Activated CD8-positive, alpha-beta memory T cell treated with anti-CD3 and anti-CD28 coated beads, Interleukin-2, amount 50 U/mL, for 4 hours (primary cell): ENCODE measurements at regions not wholly inside any gene's neighbourhood (a gene's known extent, or its start where the extent isn't known, plus 50 kb on each side); places are given as distances from the start of the nearest gene placed in this dataset.
"Not testable (repeated sequence)": the region's sequence is repeated elsewhere in the genome, so short reads cannot be mapped to it uniquely, and the experiment has no call there.

Experiments
- DNase-seq: peaks from one replicate; pipeline ENCODE4 v3.0.0-alpha.2; 2020

DNA sequence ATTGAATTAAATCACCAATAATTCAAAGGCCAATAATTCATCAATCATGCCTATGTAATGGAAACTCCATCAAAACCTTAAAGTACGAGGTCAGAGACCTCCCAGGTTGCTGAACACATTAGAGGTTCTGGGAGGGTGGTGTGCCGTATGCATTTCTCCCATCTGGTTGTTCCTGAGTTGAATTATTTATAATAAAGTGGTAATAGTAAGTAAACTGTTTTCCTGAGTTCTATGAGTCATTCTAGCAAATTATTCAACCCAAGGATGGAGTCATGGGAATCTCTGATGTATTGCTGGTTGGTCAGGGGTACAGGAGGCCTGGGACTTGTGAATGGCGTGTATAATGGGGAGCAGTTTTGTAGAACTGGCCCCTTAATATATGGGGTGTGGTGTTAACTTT lies 191.7 kb downstream of the CARTPT start:
- DNase-seq, result no peak

DNA sequence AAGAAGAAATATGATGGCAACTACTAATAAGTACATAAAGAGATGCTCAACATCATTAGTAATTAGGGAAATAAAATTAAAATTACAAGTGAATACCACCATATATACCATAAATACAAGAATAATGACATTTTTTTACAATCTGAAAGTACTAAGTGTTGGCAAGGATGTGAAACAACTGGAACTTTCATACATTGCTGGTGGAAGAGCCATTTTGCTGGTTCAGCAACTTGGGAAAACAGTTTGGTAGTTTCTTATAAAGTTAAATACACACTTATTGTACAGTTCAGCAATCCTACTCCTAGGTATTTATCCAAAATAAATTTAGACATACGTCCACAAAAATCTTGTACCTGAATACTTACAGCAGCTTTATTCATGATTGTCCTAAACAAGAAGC lies 192.9 kb downstream of the CARTPT start:
- no peak for DNase-seq

DNA sequence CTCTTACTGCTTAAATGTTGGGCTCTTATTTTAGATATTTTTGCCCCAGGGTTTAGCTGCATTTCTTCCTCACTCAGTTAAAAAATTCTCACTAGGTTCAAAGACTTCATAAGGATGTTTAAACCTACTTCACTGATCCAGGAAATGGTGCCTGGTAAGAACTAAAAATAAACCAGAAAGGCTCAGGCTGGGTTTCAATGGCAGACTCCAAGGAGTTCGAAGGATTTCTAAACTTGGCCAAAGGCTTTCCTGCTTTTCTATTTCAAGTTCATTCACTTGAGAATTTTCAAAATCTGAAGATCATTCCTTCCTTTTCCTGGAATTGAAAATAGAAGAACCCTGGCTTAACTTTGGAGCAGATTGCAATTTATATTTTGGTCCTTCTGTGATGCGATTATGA lies 193.0 kb upstream of the MAP1B start:
- no peak for DNase-seq

DNA sequence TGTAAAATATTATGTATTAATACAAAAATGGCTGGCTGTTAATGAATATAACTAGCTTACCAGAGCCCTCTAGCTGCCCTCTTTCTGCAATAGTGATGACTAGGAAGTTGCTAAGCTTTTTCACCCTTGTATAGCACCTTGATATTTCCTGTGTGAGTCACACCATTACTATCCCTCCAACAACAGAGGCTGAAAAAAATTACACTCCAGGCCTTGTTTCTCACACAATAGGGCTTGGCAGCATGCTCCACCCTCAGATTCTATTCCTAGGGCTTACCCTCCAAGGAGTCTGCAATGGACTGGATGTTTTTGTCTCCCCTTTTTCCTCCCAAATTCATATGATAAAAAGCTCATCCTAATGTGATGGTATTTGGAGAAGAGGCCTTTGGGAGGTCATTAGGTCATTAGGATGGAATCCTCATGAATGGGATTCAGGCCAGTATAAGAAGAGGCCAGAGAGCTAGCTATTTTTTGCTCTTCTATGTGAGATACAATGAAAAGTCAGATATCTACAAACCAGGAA lies 184.6 kb upstream of the MAP1B start:
- DNase-seq, result no peak

DNA sequence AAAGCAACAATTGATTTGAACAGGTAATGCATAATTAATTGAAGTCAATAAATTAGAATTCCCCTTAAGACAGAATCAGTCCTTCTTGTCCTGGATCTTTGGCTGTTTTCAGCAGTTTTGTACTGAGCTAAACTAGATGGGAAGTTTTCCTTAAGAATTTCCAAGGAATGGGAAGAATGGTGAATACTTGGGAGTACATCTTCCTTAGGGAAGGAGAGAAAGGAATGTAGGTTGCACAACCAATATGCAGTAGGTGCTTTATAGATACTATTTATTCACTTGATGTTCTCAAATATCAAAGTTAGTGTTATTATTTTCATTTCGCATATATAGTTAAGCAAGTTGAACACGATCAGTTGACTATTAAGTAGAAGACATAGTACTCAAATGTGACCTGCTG lies 183.5 kb upstream of the MAP1B start:
- no peak for DNase-seq

DNA sequence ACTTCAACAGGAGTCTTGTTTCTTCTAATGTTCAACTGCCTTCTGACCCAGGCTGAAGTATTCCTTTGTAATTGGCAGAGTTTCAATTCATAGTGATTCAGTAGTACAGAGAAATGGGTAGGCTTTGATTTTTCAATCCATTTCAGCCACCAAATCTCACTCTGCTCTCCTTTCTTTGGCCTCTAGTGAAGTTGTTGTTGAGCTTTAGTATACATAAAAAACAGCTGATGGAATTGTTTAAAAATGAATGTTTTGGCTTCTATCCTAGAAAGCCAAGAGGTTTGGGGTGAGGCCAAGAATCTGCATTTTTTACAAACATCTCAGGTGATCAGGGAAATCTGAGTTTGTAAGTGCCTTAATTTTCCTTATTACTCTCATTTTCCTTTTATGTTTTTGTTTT lies 182.9 kb upstream of the MAP1B start:
- no peak for DNase-seq

DNA sequence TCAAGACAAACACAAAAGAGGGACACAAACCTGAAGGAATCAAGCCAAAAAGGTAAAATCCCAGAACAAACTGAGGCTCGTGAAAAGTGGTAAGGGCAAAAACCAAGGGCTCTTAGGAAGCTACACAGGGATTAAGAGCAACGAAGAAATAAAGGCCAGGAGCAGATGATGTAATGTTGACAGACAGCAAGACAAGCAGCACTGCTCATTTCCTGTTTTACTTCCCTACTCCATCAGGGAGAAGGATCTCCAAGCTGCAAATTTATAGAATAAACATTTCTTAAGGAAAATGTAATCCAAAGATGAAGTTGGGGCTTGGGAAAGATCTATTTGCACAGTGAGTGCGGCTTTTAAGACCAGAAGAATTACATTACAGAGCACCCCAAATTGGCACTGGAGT lies 182.3 kb upstream of the MAP1B start:
- no peak for DNase-seq

DNA sequence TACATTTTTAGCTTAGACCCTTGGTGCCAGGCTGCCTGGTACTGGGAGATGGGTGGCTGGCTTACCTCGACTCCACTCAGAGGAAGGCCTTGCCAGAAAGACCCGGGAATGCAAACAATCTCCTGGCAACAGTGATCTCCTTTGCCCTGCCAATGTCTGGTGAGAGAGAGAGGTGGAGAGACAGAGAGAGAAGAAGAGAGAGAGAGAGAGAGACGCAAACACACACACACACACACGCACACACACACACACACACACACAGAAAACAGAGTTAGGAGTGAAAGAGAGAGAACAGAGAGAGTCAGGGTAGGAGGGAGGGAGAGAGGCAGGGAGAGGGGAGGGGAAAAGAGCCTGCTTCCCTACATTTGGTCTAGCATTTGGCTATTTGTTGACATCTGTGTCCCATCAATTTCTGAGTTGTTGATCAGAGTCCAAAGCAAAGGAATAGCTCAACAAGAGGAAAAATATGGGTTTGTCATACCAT lies 181.6 kb upstream of the MAP1B start:
- DNase-seq, result no peak

DNA sequence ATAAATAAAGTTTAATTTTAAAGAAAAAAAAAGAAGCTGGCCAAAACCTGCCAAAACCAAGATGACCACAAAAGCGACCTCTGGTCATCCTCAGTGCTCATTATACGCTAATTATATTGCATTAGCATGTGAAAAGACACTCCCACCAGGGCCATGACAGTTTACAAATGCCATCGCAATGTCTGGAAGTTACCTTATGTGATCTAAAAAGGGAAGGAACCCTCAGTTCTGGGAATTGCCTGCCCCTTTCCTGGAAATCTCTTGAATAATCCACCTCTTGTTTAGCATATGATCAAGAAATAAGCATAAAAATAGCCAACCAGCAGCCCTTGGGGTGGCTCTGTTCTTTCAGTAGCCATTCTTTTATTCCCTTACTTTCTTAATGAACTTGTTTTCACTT lies 178.3 kb upstream of the MAP1B start:
- no peak for DNase-seq

DNA sequence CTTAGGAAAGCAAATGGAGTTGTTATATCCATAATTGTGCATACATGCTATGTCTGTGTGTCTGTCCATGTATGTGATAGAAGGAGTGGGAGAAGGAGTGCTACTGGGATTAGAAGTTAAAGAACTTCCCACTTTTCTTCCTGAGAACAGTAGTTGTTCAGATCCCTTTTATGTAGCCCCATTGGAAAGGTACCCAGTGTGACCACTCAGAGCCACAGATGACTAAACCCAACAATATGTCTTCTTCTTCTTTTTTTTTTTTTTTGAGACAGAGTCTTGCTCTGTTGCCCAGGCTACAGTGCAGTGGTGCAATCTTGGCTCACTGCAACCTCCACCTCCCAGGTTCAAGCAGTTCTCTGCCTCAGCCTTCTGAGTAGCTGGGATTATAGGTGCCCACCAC lies 176.7 kb upstream of the MAP1B start:
- not testable (repeated sequence) for DNase-seq

DNA sequence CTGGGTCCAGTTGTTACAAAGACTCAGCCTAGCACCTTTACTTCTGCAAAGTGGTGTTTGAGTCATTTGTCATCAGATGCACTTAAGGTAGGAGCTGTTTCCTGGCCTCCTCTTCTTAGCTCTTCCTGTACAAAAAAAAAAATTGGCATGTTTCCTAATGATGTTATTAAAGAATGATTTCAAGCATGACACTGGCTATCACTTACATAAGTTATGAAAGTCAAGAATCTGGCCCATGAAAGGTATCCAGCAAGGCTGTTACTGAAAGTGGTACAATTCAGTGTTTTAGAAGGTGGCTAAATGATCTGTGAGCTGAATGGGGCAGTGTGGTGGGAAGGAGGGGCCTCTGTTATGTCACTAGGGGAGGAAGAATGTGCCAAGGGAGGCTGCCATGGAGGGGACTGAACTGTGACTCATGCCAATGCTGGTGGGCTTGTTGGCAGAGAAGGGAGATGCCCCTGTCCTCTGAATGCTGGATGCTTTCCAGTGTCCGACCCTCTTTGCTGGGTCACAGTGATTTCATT lies 175.1 kb upstream of the MAP1B start:
- DNase-seq, result no peak

DNA sequence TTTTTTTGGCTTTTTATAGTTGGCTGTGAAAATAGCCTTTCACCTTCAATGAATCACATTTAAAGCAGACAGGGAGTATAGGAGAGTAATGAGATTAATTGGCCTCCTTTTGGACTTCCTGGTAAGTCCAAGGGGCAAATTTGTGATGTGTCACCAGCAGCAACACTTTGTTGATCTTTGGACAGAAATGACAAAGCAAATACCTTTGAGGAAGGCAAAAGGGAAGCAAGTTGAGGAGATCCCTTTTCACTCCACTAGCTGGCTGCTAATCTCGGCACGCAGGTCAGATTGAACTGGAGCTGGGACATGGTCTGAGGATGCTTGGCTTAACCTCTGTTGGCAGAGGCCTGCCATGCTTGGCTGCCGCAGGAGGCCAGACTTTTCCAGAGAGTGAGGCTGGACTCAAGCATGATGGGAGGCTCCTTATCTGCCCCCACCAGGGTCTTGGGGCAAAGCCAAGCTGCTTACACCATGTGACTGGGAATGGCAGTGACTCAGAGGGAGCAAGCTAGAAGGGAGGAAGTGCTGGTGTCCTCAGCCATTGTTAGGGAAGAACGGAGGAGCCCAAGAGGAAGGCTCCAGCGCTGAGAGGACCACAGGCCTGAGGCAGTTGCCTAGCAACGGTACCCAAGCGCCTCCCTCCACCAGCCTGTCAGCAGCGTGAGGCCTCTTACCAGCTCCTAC lies 174.5 kb upstream of the MAP1B start:
- no peak for DNase-seq

DNA sequence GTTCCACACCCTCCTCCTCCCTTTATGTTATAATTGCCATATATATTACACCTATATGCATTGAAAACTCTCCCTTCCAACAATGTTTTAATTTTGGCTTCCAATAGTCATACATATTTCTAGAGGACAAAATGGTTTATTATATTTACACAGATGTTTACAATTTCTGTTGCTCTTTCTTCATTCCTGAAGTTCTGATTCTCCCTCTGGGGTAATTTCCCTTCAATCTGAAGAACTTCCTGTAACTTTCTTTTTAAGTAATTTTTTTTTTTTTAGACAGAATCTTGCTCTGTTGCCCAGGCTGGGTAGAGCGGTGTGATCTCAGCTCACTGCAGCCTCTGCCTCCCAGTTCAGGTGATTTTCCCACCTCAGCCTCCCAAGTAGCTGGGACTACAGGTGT lies 173.0 kb upstream of the MAP1B start:
- no peak for DNase-seq

DNA sequence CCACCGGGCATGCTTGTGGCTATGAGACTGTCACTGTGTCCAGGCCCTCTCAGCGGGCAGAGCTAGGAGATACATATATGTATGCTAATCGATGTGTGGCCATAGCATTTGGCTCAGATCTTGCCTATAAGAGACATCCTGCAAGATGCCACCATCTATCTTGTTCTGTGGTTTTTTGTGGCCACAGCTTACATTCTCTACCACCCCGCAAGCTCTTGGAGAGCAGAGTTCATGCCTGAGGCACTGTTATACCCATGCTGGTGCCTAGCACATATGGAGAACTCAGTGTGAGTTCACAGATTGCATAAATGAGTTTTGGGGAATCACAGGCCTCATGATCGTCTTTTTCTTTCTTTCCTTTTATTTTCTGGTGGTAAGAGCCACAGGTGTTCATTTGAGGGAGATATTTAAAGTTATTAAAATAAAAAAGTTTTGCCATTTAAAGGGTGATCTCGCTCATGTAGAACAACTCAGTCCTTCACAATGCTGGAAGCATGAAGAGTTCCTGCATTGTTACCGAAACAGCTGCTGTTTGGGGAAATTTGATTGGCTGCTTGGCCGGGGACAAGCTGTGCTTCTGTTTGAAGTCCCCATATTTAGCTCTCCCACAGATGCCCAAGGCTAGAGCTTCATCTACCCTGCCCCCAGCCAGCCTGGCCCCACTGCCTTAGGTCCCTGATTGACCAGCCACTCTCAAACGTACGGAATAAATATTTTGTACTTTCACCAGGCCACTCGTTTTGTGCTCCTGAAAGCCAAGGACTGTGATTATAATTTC lies 169.2 kb upstream of the MAP1B start:
- DNase-seq, result no peak

DNA sequence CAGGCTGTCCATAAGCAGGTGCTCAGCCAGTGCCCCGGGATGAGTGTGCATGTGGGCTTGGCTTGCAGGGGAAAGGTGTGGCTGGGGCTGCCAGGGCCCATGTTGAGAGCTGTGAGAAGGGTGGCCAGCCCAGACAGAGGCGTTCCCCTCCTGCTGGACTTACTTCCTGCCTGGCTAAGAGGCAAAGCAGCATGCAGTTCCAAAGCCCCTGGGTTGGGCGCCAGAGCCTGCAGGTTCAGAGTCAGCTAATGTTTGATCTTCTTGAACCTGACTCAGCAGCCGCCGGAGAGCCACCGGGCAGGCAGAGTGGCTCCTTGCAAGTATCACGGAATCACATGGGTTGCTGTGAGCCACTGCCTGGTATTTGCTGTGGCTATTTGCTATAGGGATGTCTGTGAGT lies 168.4 kb upstream of the MAP1B start:
- DNase-seq, result no peak

DNA sequence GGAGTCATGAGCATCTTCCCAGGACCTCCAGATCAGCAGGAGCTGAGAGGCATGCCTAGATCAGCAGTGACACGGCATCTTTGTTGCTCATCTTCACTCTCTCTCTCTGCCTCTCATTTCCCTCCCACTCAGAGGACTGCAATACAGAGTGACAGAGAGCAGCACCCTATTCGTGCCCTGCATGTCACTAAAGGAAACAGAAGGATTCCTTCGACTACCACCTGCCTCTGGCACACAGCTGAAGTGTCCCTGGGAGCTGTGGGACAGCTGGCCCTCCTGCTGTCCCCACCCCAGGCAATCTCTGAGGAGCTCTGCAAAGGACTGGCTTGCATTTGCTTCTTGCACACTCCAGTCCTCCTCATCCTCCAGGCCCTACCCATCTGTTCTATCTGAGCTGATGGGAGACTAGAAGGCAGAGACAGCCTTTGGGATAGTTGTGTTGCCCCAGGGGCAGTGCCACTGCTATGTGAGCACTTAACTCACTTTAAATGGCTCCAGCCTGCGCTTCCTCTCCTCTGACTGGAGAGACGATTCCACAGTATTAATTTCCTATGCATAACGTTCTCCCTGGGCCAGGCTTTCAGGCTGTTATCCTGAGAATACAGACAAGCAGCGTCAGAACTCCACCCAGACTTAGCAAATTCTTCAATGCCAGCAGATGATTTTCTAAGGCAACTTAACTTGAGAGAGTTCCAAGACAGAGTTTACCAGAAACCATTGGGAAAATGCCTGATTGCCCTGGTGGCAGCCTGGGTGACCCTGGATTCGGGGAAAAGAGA lies 167.6 kb upstream of the MAP1B start:
- DNase-seq, result no peak

DNA sequence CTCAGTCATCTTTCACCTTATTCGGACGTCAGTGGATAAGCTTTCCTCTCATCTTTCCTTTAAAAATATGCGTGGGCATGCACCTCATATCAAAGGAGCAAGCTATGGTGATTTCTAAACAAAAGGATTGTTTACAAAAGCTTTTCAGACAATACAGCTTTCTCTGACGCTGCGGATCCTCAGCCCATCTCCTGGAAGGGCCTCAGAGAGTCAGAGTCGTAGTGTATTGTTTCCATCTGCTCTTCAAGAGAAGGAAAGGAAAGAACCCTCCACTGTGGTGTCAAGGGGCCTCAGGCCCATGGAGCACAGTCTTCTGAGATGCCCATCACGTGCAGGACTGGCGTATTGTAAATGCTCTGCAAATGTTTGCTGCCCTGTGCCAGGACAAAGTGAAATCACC lies 163.4 kb upstream of the MAP1B start:
- no peak for DNase-seq

DNA sequence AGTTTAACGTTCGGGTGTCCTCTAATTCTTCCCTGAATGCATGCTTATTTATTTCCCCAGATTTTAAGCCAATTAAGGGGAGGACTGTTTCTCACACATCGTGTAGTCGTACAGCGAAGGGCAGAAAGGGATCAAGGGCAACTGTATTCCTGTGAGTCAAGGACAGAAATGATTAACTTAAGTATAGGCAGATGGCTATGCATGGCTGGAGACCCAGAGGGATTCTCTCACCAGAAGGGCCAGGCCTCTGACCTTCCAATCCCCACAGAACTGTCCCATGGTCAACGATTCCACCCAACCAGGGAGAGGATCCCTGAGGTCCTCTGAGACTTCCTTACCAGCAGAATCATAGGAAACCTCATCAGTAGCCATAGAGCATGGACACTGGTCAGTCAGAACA lies 161.8 kb upstream of the MAP1B start:
- DNase-seq, result no peak

DNA sequence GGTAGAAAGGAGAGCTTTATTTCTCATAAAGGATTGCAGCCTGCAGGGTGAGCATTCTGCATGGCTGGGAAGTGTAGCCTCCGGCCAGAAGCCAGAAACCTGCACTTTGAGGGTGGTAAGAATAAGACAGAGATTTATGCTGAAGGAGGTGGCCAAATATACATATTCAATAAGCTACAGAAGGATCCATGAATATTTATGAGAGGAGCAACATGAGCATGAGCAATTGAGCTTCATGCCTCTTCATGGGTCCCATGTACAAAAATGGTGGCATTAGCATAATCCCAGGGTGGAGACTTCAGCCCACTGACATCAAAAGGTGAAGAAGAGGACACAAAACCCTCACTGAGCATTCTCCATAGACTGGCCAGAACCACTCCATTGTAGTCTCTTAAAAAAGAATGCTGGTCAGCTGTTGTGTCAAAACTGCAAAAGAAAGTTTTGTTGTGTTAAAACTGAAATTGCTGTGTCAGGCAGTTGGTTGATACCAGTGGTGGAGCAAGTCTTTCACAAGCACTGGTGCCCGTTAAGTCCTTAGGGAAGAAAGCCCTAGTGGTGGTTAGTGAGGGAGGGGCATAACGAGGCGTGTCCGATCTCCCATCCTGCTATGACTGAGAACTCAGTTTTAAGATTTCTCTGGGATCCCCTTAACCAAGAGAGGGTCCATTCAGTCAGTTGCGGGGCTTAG lies 160.8 kb upstream of the MAP1B start:
- DNase-seq, result no peak

DNA sequence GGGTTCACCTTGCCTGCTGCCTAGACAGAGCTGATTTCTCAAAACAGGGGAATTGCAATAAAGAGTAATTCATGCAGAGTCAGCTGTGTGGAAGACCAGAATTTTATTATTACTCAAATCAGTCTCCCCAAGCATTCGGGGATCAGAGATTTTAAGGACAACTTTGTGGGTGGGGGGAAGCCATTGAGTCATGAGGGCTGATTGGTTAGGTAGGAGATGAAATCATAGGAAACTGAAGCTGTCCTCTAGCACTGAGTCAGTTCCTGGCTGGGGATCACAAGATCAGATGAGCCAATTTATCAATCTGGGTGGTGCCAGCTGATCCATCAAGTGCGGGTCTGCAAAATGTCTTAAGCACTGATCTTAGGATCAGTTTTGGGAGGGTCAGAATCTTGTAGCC lies 159.1 kb upstream of the MAP1B start:
- no peak for DNase-seq

DNA sequence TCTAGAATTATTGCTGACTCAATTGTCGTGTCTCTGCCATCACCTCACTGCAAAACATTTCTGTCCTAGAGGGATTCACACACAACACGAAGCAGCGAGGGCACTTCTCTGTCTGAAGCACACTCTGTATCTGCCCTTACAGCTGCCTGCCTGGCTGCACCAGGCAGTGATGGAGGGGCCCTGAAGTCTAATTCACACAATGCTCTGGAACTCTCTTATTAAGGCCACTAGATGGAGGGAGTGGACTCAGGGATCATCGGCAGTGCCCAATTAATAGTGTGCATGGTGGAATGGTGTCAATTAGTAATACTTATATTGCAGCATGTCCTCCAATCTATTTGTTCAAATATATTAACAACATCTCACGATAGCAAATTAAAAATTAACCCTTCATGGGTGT lies 157.5 kb upstream of the MAP1B start:
- no peak for DNase-seq

DNA sequence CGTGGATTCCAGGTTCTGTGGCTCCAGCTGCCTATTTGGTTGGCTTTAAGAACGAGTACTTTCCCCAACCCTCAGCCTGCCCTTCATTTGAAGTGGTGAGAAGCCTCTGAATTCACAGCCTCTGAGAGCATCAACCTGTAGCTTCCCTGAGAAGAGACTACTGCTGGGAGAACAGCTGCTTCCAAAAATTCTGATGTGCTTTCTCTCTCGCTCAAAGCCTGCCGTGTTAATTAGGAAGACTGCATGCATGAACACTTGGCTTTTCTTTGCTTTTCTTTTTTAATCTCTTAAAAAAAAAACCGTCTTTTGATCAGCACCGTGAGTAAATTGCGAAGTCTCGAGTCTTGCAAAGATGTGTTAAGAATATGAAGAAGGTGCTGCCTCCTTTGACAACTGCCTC lies 153.4 kb upstream of the MAP1B start:
- no peak for DNase-seq

DNA sequence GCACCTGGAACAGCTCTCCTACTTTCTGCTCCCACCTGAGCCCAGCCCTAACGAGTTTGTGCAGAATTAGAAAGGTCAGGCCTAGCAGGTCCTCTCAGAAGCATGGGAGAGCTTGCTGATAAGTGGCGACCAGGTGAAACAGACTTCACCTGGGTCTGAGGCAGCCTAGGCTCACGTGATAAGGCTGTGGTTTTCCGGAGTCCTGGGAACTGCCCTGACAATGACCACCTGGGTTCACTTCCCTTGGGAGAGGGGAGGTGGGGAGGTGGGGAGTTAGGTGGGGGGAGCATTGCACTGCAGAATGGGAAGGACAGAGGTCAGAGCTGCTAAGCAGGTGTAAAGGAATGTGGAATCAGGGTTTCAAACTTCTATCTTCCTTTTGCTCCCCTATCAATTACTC lies 152.9 kb upstream of the MAP1B start:
- DNase-seq, result no peak
